ENCODE measurements at regions not wholly inside any gene's neighbourhood (a gene's known extent, or its start where the extent isn't known, plus 50 kb on each side); places are given as distances from the start of the nearest gene placed in this dataset.
"Not testable (repeated sequence)": the region's sequence is repeated elsewhere in the genome, so short reads cannot be mapped to it uniquely, and the experiment has no call there.

DNA sequence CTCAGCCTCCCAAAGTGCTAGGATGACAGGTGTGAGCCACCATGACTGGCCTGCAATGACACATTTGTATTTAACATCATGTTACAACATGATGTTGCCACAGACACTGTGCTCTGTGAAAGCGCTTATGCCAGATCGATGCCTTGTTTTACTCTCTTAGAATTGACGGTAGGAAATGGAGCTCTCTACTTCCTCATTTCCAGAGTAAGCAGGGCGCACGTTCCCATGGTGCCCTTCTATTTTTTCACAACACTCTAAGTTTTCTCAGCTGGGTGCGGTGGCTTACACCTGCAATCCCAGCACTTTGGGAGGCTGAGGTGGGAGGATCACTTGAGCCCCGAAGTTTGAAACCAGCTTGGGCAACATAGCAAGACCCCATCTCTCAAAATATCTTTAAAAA, 60.7 kb upstream of the DHRSX start:
- FAIRE-seq = no peak

GRCh38 chrX:2559124-2559523, 58.3 kb upstream of the DHRSX start:
- no peak for FAIRE-seq

- FAIRE-seq = no peak
Observed at GRCh38 chrX:2554891-2555290, 54.1 kb upstream of the DHRSX start.

DNA sequence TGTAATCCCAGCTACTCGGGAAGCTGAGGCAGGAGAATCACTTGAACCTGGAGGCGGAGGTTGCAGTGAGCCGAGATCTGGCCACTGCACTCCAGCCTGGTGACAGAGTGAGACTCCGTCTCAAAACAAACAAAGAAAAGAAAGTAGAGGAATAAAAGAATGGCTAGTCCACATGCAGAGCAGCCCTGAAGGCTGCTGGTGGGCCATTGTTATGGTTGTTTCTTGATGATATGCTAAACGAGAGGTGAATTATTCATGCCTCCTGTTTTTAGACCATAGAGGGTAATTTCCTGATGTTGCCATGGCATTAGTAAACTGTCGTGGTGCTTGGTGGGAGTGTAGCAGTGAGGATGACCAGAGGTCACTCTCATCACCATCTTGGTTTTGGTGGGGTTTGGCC, 53.3 kb upstream of the DHRSX start:
- FAIRE-seq = not testable (repeated sequence)

DNA sequence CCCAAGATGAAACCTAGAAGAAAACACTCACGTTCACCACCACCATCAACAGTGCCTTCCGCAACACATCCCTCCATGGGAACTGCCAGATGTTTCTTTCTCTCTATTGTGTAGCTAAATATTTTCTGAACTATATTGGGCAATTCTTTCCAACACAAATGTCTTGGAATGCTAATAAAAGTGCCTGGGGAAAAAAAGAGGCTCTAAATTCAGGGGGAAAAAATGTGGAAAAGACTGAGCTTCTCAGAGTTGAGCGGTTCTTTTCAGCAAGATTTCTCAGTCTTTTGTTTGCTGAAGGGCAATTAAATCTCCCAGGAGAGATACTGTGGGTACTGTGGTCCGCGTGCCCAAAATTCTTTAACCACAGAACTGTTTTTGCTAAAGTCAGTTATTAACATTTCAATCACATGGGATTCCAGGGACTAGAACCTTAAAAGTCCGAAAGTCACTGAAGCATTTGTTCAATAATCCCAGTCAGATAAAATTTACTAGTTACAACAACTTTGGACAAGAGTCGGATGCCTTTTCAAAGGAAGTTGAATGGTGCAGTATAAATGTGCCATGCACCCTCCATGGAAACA, 51.9 kb upstream of the DHRSX start:
- FAIRE-seq = no peak

DNA sequence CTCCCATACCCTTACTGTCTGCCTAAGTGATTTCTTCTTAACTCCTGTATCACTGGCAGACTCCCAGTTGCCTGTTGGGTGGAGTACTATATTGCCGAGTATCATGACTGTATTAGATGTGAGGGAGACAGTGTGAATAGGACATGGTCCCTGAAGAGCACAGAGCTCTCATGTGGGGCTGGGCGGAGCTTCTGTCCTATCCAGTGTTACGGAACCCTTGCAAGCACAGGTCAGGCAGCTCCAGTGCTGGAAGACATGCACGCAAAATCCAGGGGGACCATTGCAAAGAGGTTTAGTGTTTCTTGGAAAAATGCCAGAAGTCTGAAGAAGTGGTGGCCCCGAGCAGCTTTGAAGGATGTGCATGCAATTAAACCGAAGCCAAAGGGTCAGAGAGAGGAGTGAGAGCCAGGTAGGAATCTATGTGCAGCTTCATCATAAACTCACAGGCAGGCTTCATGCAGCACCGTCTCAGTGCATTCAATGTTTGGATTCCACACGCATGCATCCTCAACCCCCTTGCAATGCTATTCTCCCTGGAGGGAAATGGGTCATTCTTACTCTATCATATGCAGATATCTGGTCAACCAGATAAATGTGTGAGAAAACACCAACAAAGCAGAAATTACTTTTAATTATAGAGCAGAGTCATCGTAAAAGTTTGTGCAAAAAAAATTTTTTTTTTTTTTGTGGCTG, 49.7 kb upstream of the DHRSX start:
- FAIRE-seq = no peak
